ENCODE measurements at regions not wholly inside any gene's neighbourhood (a gene's known extent, or its start where the extent isn't known, plus 50 kb on each side); places are given as distances from the start of the nearest gene placed in this dataset.

- no peak for TF ChIP-seq CTCF (IDR thresholded peaks at IDR 0.05; ENCODE audit: low read depth, low read length, missing input control)
- no peak for TF ChIP-seq REST (IDR thresholded peaks at IDR 0.05)
- no peak for TF ChIP-seq GABPA (IDR thresholded peaks at IDR 0.05 in 1 of 2, conservative IDR thresholded peaks at IDR 0.05 in 1 of 2)
- TF ChIP-seq, protein P1, sequence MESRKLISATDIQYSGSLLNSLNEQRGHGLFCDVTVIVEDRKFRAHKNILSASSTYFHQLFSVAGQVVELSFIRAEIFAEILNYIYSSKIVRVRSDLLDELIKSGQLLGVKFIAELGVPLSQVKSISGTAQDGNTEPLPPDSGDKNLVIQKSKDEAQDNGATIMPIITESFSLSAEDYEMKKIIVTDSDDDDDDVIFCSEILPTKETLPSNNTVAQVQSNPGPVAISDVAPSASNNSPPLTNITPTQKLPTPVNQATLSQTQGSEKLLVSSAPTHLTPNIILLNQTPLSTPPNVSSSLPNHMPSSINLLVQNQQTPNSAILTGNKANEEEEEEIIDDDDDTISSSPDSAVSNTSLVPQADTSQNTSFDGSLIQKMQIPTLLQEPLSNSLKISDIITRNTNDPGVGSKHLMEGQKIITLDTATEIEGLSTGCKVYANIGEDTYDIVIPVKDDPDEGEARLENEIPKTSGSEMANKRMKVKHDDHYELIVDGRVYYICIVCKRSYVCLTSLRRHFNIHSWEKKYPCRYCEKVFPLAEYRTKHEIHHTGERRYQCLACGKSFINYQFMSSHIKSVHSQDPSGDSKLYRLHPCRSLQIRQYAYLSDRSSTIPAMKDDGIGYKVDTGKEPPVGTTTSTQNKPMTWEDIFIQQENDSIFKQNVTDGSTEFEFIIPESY (IDR thresholded peaks at IDR 0.05): no peak
- no peak for TF ChIP-seq TAF1 (conservative IDR thresholded peaks at IDR 0.05)
- TF ChIP-seq, protein P2, sequence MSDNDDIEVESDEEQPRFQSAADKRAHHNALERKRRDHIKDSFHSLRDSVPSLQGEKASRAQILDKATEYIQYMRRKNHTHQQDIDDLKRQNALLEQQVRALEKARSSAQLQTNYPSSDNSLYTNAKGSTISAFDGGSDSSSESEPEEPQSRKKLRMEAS (IDR thresholded peaks at IDR 0.05): no peak
- no peak for TF ChIP-seq FOXA1 (IDR thresholded peaks at IDR 0.05)
- no peak for TF ChIP-seq ATF3 (IDR thresholded peaks at IDR 0.05)
- TF ChIP-seq JUND (IDR thresholded peaks at IDR 0.05): no peak
Observed at GRCh38 chr5:67695369-67695768, 498.8 kb upstream of the CD180 start.

All from liver (tissue), 3 donors.